Epidermal melanocyte (primary cell): ENCODE measurements at regions not wholly inside any gene's neighbourhood (a gene's known extent, or its start where the extent isn't known, plus 50 kb on each side); places are given as distances from the start of the nearest gene placed in this dataset.
"Not testable (repeated sequence)": the region's sequence is repeated elsewhere in the genome, so short reads cannot be mapped to it uniquely, and the experiment has no call there.

Experiments used
- DNase-seq: peaks from one replicate; pipeline ENCODE4 v3.0.0; 2011; ENCODE audit warnings: low spot score; ENCODE audit not compliant: insufficient read length

DNA sequence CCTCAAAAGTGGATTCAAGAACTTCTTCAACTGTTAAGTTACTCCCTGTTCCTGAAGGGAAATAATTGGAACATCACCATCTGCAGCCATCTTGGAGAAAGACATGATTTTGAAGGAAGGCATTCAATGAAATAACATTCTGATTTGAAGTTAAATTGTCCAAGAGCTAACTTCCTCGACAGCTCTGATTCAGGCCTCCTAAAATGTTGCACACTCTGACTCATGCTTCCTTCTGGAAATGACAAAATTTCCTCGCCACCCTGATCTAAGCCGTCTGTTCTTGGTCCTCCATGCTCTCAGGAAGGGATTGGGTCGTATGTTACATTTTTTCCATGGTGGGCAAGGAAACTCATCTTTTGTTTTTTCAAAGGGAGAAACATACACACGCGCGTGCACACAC lies 496.9 kb upstream of the DIPK2B start:
- DNase-seq: no peak

DNA sequence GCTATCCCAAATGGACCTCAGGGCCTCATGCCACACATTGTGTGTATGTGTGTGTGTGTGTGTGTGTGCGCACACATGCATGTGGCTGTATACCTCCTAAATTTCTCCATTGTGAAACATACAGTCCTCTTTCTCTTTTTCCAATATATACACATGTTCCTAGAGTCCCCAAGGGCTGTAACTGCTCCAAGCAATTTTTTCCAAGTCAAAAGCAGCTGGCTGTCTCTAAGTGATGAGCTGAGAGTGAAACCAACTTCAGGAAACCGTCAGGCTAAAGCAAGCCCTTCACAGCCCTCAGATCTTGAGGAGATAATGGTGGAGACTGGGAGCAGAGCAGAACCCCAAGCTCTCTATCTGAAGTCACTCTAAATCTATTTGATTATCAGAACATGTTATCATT lies 496.1 kb upstream of the DIPK2B start:
- no peak for DNase-seq

DNA sequence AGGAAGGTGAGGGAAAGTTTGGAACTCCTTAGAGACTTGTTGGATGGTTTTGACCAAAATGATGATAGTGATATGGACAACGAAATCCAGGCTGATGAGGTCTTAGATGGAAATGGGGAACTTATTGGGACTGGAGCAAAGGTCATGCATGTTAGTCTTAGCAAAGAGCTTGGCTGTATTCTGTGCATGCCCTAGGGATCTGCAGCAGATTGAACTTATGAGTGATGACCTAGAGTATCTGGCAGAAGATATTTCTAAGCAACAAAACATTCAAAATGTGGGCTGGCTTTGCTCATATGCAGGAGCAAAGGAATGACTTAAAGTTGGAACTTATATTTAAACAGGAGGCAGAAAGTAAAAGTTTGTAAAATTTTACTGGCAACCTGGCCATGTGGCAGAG lies 489.3 kb upstream of the DIPK2B start:
- DNase-seq: no peak

DNA sequence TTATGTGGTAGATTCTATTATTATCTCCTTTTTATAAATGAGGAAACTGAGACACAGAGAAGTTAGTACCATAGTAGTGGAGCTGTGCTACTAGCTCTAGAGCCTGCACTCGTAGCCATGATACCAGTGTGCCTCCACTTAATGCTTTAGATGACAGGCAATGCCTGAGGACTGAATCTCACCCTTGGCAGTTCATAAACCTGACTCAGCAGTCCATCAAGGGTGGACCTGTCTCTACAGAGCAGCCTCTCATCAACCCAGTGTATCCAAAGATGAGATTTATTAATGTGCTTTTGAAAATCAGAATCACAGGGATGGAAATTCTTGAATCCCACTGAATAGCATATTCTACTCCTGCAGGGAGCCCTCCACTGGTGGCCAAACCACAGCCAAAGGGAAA lies 483.2 kb upstream of the DIPK2B start:
- DNase-seq: no peak

DNA sequence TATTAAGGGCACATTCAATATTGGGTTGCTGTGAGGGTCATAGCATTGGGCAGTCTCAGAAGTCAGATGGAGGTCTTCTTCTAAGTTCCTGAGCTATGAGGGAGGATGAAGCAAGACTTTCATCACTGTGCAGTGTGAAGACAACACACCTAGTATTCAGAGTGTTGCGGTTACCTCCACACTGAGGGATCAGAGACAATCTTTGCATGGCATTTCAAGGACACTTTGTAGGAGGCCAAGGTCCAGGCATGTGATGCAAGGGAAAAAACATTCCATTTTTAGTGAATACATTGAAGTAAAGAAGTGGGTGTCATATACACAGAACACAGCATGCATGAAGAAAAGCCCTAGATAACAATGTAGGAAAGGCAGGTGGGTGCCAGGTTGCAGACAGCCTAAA lies 481.2 kb upstream of the DIPK2B start:
- no peak for DNase-seq

DNA sequence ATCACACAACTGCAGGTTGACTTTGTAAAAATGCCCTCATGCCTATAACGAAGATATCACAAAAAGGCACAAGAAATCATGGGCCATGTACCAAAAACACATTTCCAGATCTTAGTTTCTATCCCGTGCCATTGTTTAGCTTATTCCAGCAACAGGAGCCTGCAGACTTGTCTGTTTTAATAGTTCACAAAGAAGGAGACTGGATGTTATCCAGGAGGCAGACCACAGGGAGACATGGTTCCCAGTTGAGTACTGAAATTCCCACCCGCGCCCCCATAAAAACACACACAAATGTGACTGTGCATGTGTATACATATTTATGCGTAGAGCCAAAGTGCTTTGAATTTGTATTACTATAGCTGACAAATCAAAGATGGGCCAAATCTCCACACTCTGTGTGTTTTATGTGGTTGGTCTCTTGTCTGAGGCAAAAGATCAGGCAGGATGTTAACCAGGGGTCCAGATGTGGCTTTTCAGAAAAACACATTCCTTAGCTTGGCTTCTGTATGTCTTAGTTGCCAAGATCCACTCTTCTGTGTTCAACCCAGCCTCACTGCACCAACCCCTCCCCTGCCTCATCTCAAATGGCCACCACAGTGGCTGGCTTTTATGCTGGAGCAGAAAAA lies 469.2 kb upstream of the DIPK2B start:
- no peak for DNase-seq

DNA sequence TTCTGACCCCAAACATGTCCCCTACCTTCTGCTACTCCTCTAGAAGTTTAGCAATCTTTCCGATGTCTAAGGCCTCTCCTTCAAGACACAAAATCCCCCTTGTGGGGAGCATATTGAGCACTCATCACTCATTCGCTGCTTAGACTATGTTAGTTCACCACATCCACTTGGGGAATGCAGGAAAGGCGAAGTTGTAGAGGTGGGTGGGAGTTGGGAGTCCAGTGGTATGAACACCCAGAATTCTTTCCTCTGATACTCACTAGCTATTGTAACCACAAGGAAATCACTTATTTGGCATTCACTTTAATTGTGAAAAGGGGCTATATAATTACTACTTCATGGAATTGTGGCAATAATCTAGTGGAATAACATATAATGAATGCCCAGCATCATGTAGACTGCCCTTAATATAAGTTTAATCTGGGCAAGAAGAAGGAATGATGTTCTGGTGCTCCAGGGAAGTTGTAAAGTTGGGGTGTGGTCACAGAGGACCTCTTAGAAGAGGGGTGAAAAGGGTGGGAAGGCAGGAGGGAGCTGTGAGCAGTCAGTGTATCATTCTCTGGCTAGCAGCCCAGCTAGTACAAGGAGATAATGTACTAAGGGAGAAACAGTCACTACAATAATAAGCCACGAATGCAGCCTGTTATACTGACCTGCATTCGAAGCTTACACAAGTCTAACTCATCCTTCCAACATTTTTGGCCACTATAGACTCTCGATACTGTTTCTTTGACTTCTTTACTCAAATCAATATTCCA lies 468.2 kb upstream of the DIPK2B start:
- no peak for DNase-seq

DNA sequence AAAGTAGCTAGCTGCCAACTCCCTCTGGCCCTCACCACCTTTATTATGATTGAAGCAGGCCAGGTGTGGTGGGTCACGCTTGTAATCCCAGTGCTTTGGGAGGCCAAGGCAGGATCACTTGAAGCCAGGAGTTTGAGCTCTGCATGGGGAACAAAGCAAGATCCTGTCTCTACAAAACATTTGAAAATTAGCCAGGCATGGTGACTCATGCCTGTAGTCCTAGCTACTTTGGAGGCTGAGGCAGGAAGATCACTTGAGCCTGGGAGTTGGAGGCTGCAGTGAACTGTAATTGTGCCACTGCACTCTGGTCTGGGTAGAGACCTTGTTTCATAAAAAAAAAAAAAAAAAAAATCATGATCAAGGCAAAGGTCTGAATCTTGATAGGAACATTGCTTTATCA lies 467.0 kb upstream of the DIPK2B start:
- DNase-seq: no peak

DNA sequence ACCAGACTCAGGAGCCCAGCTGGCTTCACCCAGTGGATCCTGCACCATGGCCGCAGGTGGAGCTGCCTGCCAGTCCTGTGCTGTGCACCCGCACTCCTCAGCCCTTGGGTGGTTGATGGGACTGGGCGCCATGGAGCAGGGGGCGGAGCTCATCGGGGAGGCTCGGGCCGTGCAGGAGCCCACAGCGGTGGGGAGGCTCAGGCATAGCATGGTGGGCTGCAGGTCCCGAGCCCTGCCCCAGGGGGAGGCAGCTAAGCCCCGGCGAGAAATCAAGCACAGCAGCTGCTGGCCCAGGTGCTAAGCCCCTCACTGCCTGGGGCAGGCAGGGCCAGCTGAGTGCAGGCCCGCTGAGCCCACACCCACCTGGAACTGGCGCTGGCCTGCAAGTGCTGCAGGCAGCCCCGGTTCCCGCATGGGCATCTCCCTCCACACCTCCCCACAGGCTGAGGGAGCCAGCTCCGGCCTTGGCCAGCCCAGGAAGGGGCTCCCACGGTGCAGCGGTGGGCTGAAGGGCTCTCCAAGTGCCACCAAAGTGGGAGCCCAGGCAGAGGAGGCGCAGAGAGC lies 464.1 kb upstream of the DIPK2B start:
- no peak for DNase-seq

DNA sequence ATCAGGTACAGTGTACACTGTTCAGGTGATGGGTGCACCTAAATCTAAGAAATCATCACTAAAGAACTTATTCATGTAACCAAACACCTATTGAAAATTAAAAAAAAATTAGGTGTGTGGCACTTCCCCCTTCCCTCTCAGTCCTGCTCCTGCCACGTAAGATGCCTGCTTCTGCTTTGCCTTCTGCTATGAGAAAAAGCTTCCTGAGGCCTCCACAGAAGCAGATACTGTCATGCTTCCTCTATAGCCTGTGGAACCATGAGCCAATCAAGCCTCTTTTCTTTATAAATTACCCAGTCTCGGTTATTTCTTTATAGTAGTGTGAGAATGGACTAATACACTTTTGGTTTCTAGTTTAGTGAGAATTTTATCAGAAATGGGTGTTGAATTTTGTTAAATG lies 459.8 kb upstream of the DIPK2B start:
- no peak for DNase-seq

DNA sequence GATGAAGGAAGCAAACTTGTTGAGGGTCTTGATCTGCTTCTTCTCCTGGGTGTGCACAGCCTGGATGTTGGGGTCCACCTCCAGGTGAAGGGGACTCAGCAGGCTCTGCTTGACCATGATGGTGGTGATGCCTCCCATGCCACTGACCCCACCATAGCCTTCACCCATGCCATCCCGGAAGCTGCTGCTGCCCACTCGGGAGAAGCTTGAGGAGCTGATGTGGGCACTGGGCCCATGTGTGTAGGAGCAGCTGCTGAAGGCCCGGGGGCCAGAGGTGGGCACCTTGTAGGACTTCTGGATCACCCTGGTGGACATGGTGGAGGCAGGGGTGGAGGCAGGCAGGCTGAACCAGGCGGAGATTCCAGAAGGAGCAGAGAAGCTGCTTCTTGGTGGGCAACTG lies 432.7 kb upstream of the DIPK2B start:
- no peak for DNase-seq

DNA sequence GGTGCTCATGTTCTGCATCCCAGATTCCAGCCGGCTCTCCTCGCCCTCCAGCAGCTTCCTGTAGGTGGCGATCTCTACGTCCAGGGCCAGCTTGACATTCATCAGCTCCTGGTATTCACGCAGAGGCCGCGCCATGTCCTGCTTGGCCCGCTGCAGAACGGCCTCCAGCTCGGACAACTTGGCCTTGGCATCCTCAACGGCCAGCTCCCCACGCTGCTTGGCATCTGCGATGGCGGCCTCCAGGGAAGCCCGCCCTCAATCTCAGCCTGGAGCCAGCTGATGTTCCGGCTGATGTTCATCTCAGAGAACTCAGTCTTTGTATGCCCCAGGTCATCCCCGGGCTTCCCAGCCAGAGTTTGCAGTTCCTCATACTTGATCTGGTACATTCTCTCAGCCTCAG lies 431.8 kb upstream of the DIPK2B start:
- no peak for DNase-seq

DNA sequence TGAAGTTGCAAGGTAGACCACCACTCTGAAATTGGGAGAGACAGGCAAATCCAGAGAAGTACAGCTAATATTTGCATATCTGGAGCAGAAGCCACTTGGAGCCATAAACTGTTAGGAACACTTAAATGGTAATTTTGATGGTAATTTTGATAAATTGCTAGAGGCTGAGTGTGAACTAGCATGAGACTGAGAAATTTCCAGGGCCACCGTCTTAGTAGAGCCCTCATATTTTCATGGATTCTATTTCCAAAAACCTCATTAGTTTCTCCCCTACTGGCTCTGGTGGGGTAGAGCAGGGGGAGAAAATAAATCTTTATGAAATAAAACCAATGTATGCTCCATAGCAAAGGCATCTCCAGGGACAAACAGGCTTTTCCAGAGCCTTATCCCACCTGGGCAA lies 429.4 kb upstream of the DIPK2B start:
- DNase-seq: no peak

DNA sequence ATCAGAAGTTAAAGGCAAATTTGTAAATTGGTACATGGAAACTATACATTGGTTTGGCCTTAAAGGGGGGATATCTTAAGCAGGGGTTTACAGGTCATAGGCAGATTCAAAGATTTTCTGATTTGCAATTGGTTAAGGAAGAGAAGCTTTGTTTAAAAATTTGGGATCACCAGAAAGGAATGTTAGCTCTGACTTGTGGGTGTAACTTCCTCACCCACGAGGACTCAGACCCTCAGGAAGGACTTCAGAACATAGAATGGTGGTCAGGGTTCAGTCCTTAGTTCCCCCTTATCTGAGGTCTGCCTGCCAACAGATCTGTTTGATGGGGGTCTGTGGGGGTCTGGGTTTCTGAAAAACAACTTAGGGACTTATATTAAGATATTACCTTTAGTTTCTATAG lies 427.4 kb upstream of the DIPK2B start:
- DNase-seq: no peak

DNA sequence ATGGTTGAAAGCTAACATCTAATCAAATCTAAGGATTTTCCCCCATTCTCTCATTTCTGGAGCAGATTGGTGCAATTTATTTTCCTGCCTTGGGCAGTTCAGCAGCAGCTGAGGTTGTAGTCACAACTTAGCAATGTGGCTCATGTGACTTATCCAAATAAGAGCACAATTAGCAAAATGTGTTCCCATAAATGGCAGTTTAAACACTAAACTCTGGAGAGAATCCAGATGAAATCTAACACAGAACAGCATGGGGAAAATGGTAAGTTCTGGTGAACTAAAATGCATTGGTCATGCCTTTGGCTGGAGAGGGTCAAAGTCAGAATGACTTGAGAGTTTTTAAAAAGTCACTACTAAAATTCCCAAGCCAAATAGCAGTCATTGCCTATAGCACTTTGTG lies 422.6 kb upstream of the DIPK2B start:
- DNase-seq: peak; percentile 56

DNA sequence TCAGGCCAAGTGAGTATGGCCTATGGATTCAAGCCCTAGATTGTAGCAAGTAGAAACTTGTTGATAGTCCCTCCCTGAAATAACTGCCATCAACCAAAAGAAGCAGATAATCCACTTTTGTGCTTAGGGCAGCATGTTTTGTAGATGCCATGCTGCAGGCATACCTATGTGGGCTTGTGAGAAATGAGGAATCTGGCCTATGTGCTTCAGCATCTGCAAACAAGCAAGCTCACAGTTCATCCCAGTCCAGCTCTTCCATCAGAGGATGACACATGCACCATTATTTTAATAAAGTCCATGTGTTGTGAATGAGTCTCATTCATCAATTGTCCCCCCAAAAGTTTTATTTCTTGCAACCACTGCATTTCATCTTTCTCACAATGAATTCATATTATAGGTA lies 421.9 kb upstream of the DIPK2B start:
- DNase-seq: no peak

DNA sequence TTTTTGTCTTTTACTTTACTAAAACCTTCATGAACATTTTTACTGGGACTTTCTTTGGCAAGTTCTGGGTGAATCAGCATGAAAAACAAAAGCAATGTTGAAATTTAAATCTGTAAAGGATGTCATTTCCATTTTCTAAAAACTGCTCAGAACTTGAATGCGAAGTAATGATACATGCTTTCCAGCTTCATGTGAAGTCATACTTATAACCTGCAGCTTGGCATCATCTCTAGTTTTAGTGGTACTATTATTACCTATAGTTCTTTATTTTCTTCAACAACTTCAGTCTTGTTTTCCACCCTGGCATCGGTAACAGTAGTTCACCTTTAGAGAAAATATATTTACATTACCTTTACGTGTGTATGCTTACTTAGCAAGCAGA lies 421.4 kb upstream of the DIPK2B start:
- no peak for DNase-seq

DNA sequence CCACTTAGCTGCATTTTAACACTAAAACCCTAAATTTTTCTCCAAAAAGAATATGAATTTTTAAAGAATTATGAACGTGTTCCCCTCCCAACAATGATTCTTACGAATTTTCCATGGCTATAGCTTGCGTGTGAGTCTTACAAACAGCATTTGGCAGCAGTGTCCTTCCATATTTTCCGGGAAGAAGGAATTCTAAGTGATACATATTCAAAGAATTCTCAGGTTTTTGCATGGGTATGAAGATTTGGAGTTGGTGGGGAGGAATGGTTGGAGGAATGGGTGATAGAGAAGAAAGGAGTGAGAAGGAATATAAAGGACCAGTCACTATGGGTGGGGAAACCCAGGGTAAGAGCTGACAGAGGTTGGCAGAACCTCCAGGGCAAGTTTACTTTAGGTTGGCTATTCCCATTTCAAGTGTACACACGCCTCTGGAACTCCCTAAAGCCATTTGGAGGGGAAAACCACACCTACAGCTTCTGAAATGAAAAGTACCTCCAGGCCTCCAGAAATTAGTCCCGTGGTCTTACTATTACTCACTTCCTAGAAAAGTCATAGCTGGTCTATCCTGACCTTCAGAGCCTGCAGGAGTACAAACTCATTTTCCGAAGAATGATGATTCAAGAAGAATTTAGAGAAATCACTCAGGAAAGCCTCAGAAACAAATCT lies 420.8 kb upstream of the DIPK2B start:
- no peak for DNase-seq

DNA sequence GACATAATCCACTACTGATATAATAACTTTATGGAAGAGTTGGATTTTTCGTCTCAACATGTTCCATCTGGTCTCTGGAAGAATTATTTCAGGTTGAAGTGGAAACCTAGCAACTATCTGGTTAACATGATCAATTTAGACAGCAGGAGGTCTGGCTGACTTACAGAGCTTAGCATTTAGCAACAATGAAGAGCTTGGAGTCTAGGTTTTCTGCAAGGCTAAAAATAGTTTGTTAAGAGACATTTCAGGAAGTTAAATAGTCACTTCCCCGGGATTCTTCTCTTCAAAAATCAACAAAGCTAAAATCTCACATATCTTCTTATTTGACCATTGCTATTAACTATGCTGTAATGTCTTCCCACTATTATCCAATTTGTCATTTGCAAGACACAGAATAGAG lies 418.6 kb upstream of the DIPK2B start:
- DNase-seq: no peak

DNA sequence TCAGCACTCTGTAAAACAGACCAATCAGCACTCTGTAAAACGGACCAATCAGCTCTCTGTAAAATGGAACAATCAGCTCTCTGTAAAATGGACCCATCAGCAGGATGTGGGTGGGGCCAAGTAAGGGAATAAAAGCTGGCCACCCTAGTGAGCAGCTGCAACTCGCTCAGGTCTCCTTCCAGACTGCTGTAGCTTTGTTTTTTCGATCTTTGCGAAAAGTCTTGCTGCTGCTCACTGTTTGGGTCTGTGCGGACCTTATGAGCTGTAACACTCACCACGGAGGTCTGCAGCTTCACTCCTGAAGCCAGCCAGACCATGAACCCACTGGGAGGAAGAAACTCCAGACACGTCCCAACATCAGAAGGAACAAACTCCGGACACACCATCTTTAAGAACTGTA lies 414.9 kb upstream of the DIPK2B start:
- not testable (repeated sequence) for DNase-seq

DNA sequence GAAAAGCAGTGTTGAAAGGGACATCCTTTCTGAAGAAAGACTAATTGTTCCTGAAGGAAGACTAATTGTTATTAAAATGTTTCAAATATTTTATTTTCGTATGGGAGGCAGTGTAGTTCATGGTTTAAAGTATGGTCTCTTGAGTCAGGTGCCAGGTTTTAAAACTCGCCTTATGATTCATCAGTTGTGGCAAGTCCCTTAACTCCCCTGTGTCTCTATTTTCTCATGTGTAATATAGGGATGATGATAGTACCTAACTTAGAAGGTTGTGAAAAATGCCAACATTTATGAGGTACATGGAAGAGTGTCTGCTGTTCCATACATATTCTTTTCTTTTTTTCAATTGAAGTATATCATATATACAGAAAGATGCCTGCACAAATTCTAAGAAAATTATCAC lies 414.2 kb upstream of the DIPK2B start:
- no peak for DNase-seq

DNA sequence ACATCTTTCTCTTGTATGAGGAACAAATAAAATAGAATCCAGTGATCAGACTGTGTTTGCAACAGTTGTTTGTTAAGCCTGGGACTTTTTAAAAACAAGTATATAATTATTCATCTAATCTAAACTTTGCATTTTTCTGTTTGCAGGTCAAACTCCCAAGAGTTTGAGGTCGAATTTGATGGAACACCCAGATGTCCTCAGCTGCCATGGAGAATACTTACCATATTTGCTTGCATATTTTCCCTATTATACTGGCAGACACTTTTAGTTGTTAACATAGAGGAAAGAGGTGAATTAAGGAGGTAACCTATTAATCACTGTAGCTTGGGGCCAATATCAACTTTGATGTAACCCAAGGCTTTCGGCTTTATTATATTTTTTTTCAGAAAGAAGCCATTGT lies 401.5 kb upstream of the DIPK2B start:
- no peak for DNase-seq

DNA sequence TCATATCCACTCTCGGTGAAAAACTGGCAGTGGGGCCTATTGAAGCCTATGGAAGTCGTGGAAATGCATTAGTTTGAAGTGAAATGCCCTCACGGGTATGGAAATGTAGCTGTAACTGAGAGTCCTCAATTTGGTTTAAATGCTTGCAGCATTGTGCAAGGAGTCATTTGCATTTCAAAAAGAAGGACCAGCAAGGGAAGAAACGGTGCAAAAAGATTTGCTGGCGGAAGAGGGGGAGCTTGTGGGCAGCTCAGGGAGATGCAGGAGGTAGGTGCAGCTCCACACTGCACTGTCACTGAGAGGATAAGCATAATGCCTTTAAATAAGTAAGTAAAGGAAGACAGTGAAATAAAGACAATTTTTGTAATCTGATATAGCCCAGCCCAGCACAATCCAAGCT lies 400.4 kb upstream of the DIPK2B start:
- DNase-seq: no peak
